ENCODE measurements at regions not wholly inside any gene's neighbourhood (a gene's known extent, or its start where the extent isn't known, plus 50 kb on each side); places are given as distances from the start of the nearest gene placed in this dataset.

- DNase-seq = no peak
Observed at GRCh38 chr1:4292861-4293260, 361.5 kb upstream of the AJAP1 start.

- DNase-seq = no peak
Observed at GRCh38 chr1:4298361-4299083, 355.9 kb upstream of the AJAP1 start.

GRCh38 chr1:4301007-4301406, 353.4 kb upstream of the AJAP1 start:
- DNase-seq = no peak

DNA sequence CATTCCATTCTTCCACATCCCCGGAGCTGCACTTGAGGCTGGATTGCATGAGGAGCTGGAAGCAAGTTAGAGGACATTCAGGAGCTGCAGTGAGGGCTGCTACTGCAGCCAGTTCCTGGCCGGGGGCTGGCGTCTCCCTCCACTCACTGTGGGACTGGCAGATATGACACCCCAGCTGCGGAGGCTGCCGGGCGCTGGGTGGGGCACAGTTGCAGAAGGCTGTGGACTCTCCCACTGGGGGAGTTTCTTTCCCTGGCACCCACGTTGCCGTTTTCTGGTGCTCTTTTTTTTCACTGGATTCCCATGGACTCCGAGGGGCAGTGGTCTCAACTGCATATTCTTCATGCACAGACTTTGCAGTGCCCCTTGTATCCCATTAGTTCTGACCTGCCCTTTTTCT, 351.1 kb upstream of the AJAP1 start:
- DNase-seq = no peak

DNA sequence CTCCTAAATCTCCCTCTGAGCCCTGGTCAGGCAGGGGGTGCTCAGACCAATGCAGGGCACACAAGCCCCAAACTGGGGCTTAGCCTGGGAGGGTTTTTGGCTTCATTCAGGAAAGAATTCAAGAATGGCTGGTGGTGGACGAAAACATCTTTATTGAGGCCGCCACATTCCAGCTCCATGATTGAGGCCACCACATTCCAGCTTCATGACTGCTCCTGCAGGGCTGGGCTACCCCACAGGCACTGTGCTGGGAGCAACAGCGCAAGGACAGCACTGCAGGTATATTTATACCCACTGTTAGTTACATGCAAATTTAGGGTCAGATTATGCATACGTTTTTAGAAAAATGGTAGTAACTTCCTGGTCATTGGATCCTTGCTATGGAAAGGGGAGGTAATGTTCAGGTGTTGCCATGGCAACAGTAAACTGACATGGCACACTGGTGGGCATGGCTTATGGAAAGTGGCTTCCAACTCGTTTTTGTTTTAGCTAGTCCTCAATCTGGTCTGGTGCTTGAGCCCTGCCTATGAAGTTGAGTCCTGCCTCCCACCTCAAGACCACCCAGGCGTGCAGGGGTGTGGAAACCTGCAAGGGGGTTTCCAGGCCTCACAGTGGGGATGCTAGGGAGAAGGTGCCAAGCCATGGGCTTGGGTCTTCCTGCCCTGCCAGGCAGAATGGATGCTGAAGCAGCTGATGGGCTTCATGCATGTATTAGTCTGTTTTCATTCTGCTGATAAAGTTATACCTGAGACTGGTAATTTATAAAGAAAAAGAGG, 348.7 kb upstream of the AJAP1 start:
- DNase-seq = no peak

DNA sequence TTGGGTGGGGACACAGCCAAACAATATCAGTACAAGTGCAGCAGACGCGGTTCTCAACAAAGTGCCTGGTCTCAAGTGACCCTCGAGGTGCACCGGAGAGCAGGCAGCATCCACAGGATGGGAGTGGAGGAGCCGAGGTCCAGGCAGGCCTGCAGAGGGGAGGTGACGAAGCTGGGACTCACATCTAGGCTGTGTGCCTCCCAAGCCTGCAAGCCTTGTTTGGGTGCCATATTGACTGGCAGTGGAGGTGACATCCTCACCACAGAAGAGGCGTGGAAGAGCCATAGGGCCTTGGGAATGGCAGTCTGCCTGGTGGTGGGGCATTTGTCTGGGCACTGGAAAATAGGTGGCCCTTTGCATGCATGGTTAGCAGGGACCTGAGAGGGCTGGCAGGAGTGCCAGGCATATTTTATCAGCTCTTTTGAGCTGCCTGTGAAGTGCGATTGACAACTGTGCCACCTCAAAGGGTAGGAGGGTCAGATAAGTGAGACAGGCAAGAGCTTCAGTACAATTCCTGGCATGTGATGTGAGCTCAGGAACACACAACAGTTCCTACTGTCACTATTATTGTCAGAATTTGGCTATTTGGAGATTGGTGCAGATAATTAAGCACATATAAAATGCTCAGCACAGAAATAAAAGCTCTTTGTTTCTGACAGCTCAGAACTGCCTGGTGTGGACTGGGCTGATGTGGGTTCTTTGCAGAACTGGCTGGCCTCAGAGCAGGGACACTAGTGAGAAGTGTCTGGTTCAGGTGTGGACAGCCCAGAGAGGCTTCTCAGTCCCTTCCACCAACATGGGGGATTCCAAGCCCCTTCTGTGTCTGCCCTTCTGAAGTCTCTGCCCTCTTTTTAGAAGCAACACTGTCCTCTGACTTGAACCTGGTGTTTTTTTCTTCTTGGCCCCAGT, 347.6 kb upstream of the AJAP1 start:
- no peak for DNase-seq

DNA sequence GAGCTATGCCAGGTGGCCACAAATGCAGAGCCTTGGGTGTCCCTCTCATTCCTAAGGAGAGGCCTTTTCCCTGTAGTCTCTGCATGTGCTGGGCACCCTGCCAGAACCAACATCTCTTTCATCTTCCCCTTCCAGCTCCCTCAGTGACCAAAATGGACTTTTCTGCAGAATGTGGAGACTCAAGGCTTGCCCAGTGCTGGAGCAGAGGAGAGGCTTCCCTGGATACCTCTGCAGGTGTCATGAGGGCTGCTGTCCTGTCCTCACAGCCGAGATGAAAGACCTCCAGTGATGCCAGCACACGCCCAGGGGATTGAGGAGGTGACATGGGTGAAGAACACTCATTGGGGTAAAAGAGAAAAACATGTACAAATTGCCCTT, 347.0 kb upstream of the AJAP1 start:
- no peak for DNase-seq

DNA sequence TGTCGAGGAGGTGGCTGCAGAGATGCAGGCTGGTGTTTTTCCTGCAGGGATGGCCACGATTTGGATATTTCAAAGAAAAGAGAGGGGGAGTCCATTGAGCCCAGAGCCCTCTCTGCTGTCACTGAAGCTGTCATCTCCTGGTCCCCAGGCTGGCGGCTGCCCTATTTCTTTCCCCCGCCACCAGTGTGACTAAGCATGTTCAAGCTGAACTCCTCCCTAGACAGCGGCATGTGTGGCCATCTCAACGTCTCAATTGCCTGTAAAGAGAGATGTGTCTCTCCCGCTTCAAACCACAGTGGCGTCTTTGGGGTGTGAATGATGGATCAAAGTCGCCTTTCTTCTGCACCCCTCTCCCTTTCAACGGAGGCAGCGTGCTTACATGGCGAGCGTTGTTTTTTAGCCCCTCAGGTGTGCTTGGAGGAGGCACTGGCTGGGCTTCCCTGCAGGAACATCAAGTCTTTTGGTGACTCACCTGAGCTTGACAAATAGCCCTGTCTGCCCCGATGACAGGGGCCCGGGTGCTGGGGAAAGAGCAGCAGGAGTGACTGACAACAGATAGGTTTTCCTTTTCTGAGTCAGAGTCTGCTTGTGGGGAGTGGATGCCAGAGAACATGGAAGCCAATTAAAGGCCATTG, 346.4 kb upstream of the AJAP1 start:
- no peak for DNase-seq

GRCh38 chr1:4308806-4309205, 345.6 kb upstream of the AJAP1 start:
- DNase-seq = no peak

- no peak for DNase-seq
Observed at GRCh38 chr1:4309676-4310320, 344.6 kb upstream of the AJAP1 start.

DNA sequence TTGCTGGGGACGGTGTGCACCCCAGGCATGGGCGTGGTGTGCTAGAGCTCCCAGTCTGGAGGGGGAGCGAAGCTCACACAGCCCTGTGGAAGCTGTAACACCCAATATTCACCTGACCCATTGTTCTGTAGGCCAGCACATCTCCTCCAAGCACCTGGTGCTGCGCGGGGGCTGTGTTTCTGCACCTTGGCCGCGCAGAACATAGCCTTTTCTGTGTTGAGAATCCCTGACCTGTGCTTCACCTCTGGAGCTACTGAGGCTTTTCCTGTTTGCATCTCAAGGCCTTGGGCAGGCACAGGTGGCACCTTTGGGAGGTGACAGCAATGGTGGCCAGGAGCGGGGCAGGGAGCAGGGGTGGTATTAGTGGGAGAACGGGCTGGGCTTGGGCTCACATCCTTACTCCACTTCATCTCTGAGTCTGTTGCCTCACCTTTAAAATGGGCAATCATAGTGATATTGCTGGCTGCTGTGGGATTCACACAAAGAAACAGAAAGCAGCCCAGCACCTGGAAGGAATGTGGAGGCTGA, 343.9 kb upstream of the AJAP1 start:
- no peak for DNase-seq

GRCh38 chr1:4312024-4312423, 342.4 kb upstream of the AJAP1 start:
- no peak for DNase-seq

DNA sequence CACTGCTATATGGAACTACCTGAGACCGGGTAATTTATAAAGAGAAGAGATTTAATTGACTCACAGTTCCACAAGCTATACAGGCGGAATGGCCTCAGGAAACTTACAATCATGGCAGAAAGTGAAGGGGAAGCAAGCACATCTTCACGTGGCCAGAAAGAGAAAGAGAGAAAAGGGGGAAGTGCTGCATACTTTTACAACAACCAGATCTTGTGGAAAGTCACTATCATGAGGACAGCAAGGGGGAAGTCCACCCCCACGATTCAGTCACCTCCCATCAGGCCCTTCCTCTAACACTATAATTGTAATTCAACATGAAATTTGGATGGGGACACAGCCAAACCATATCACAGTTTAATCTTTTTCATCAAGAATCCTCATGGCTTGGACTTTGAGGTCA, 339.2 kb upstream of the AJAP1 start:
- DNase-seq = no peak

GRCh38 chr1:4317207-4317606, 337.2 kb upstream of the AJAP1 start:
- DNase-seq = no peak

- no peak for DNase-seq
Observed at GRCh38 chr1:4318720-4319119, 335.7 kb upstream of the AJAP1 start.

DNA sequence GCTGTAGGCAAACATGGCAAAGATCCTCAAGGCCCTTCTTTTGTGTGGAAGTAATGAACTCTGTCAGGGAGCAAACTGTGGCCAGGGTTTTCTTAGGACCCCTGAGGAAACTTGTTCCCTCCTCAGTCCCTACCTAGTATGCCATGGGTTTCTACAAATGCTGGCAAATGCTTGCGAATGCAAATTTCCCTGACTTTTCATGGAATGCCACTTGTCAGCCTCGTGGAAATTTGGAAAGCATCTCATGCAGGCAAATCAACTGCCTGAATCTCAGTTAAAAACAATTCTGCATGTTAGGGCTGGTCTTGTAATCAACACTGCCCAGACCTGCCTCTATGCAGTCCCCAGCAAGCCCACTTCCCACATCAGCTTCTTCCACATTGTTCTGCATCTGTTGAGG, 334.9 kb upstream of the AJAP1 start:
- DNase-seq = no peak

GRCh38 chr1:4322881-4323280, 331.5 kb upstream of the AJAP1 start:
- DNase-seq = no peak

DNA sequence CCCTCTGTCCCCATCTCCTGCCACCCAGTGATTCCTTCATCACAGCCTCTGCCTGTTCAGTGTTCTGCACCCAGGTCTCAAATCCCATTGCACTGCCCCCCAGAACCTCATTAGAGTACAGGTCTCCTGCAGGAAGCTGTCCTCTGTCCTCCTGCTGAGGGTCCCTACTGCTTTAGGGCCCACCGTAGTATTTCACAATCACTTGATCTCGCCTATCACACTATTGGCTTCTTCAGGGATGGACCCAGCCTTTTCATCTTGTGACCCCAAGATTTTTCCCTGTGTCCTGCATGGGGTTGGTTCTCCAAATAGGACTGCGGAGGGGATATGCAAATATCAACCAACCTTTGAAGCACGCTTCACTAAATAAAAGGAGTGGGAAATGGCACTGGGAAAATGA, 331.1 kb upstream of the AJAP1 start:
- DNase-seq = no peak

DNA sequence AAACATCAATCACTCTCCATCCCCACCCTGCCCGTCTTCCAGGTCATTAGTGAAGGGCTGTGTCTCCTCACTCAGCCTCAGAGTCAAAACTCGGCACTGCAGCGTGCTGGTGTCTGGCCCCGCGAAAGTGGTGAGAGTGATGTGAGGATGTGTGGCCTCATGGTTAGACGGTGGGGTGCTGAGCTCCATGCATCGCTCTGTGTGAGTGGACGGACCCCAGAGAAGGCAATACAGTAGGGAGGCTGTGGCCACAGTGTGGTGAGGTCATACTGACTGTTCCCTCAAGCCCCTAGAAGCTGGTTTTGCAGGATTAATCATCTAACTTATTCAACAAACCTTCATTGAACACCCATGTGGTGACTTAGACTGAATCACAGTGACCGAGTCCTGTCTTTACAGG, 329.9 kb upstream of the AJAP1 start:
- no peak for DNase-seq

DNA sequence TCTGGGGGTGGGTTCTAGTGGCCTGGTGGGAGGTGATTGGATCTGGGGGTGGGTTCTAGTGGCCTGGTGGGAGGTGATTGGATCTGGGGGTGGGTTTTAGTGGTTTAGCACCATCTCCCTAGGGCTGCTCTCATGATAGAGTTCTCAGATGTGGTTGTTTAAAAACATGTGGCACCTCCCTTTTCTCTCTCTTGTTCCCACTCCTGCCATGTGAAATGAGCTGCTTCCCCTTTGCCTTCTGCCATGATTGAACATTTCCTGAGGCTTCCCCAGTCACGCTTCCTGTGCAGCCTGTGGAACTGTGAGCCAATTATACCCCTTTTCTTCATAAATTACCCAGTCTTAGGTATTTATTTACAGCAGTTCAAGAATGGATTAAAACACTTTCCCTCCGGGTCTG, 327.3 kb upstream of the AJAP1 start:
- DNase-seq = no peak

DNA sequence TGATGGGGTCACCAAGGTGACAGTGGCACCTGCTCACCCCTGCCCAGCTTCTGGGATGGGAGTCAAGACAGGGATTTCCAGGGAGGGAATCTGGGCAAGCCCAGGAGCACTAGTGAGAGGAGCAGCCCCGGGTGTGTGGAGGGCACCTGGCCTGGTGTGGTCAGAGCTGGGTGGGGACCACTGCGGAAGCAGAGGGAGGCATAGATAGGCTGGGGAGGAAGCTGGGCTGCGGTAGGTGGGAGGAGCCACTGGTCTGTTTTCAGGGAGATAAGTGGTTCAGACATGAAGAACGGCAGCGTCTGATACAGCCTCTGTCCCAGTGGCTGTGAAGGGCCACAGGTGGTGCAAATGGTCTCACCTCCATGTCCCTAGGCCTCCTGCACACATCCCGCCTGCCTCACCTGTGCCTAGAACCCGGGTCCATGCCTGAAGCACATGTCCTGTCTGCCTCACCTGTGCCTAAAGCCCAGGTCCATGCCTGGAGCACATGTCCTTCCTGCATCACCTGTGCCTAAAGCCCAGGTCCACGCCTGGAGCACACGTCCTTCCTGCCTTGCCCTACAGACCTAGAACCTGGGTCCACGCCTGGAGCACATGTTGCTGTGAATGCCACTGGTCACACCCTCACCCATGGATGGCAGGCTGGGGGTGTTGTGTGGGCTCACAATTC, 325.9 kb upstream of the AJAP1 start:
- no peak for DNase-seq

Data from activated T-cell treated with anti-CD3 and anti-CD28 coated beads, Interleukin-2, amount 50 U/mL, for 48 hours (primary cell).